CD14-positive monocyte (primary cell): ENCODE measurements at regions not wholly inside any gene's neighbourhood (a gene's known extent, or its start where the extent isn't known, plus 50 kb on each side); places are given as distances from the start of the nearest gene placed in this dataset.

ENCODE experiments used
- DNase-seq, 3 donors: peaks; one replicate each; pipeline ENCODE4 v3.0.0-alpha.2; 2011 to 2022
- H2AFZ ChIP-seq: 2 replicates; pipeline ENCODE4 v1.6.0; 2012; ENCODE audit warnings: mild to moderate bottlenecking, low read depth, low read length, inconsistent platforms; ENCODE audit not compliant: insufficient read depth, poor library complexity, severe bottlenecking
- H3K27ac ChIP-seq, 2 donors: 1 replicate in 1 of 2; 2 replicates in 1 of 2; pipeline ENCODE4 v1.5.1; 2012 to 2013; ENCODE audit warnings: low read length in 2 of 2, control low read depth in 1 of 2, inconsistent platforms in 1 of 2, low read depth in 1 of 2, mild to moderate bottlenecking in 1 of 2
- H3K27me3 ChIP-seq, 2 donors: one replicate each; pipeline versions ENCODE4 v1.6.0 to v1.6.1; 2011 to 2013; ENCODE audit warnings: low read length in 2 of 2; ENCODE audit not compliant: control insufficient read depth in 2 of 2, insufficient read depth in 2 of 2
- H3K36me3 ChIP-seq, 2 donors: replicated peaks in 1 of 2; 1 replicate in 1 of 2; 2 replicates in 1 of 2; pipeline versions ENCODE4 v1.5.1 to v1.6.1; 2012 to 2013; ENCODE audit warnings: low read length in 2 of 2, control low read depth in 1 of 2, inconsistent platforms in 1 of 2, mild to moderate bottlenecking in 1 of 2; ENCODE audit not compliant: insufficient read depth in 2 of 2, control insufficient read depth in 1 of 2
- H3K4me1 ChIP-seq, 2 donors: 1 replicate in 1 of 2; 2 replicates in 1 of 2; pipeline versions ENCODE4 v1.5.1 to v1.6.1; 2012 to 2013; ENCODE audit warnings: low read length in 2 of 2, control low read depth in 1 of 2, inconsistent platforms in 1 of 2, mild to moderate bottlenecking in 1 of 2, moderate library complexity in 1 of 2; ENCODE audit not compliant: insufficient read depth in 2 of 2, control insufficient read depth in 1 of 2
- H3K4me2 ChIP-seq: replicated peaks from 2 replicates; pipeline ENCODE3; 2012; ENCODE audit warnings: low read length, moderate library complexity, mild to moderate bottlenecking; ENCODE audit not compliant: poor library complexity, severe bottlenecking; ENCODE audit errors: extremely low read depth
- H3K4me3 ChIP-seq, 3 experiments: fragments of 200-600 bp in 1 of 3; sonication (generic) in 1 of 3; replicated peaks in 1 of 3; 1 replicate in 2 of 3; 2 replicates in 1 of 3; pipeline ENCODE4 v1.5.1; 2011 to 2013; ENCODE audit warnings: low read length in 3 of 3, mild to moderate bottlenecking in 3 of 3, control low read depth in 2 of 3, low read depth in 2 of 3, inconsistent platforms in 1 of 3, moderate library complexity in 1 of 3
- H3K79me2 ChIP-seq: 2 replicates; pipeline ENCODE4 v1.6.0; 2012; ENCODE audit warnings: mild to moderate bottlenecking, control low read depth, inconsistent platforms, low read length, moderate library complexity; ENCODE audit not compliant: insufficient read depth
- H3K9ac ChIP-seq: 2 replicates; pipeline ENCODE4 v1.6.0; 2017; ENCODE audit warnings: low read length, mild to moderate bottlenecking; ENCODE audit not compliant: insufficient read depth, poor library complexity, severe bottlenecking
- H3K9me3 ChIP-seq, 2 donors: replicated peaks in 1 of 2; 1 replicate in 1 of 2; 2 replicates in 1 of 2; pipeline versions ENCODE4 v1.5.1 to v1.6.1; 2012 to 2013; ENCODE audit warnings: low read length in 2 of 2, control low read depth in 1 of 2; ENCODE audit not compliant: control insufficient read depth in 1 of 2, insufficient read depth in 1 of 2
- H4K20me1 ChIP-seq: 2 replicates; pipeline ENCODE4 v1.6.0; 2012; ENCODE audit warnings: mild to moderate bottlenecking, low read length, control low read depth, moderate library complexity; ENCODE audit not compliant: insufficient read depth
- H3K27ac Mint-ChIP-seq, 7 donors: one replicate each; pipeline ENCODE4 v1.8.0; 2020; ENCODE audit warnings: mild to moderate bottlenecking in 7 of 7, mixed read lengths in 7 of 7, moderate library complexity in 6 of 7, inconsistent platforms in 2 of 7
- H3K27me3 Mint-ChIP-seq, 3 donors: one replicate each; pipeline ENCODE4 v1.8.0; 2021 to 2022; ENCODE audit warnings: low read depth in 3 of 3, mild to moderate bottlenecking in 3 of 3, mixed read lengths in 3 of 3, moderate library complexity in 3 of 3, inconsistent platforms in 1 of 3
- H3K36me3 Mint-ChIP-seq, 2 donors: one replicate each; pipeline ENCODE4 v1.8.0; 2020; ENCODE audit warnings: mixed read lengths in 2 of 2, inconsistent platforms in 1 of 2, mild to moderate bottlenecking in 1 of 2
- H3K4me1 Mint-ChIP-seq: one replicate; pipeline ENCODE4 v1.8.0; 2020; ENCODE audit warnings: mild to moderate bottlenecking, mixed read lengths
- H3K4me3 Mint-ChIP-seq, 2 donors: one replicate each; pipeline ENCODE4 v1.8.0; 2020; ENCODE audit warnings: mild to moderate bottlenecking in 2 of 2, mixed read lengths in 2 of 2, moderate library complexity in 1 of 2
- H3K9me3 Mint-ChIP-seq, 7 donors: one replicate each; pipeline ENCODE4 v1.8.0; 2020 to 2022; ENCODE audit warnings: mixed read lengths in 7 of 7, mild to moderate bottlenecking in 6 of 7, moderate library complexity in 6 of 7, inconsistent platforms in 2 of 7
- CTCF ChIP-seq: fragments of 200-600 bp; IDR thresholded peaks from one replicate; pipeline ENCODE4 v1.8.0; 2022; ENCODE audit warnings: antibody characterized with exemption, mild to moderate bottlenecking
- WGBS: methylation state at CpG from one replicate; pipeline ENCODE4 v1.1.5; 2013; ENCODE audit warnings: missing lambda C conversion rate; ENCODE audit not compliant: insufficient coverage; 5-methylcytosine and 5-hydroxymethylcytosine counted together
- intact Hi-C, 2 donors: fragments of 100-400 bp; cut with micrococcal nuclease; formaldehyde crosslinking; loops; one replicate each; pipeline versions ENCODE4 v1.15.0 to v1.15.1; 2023

DNA sequence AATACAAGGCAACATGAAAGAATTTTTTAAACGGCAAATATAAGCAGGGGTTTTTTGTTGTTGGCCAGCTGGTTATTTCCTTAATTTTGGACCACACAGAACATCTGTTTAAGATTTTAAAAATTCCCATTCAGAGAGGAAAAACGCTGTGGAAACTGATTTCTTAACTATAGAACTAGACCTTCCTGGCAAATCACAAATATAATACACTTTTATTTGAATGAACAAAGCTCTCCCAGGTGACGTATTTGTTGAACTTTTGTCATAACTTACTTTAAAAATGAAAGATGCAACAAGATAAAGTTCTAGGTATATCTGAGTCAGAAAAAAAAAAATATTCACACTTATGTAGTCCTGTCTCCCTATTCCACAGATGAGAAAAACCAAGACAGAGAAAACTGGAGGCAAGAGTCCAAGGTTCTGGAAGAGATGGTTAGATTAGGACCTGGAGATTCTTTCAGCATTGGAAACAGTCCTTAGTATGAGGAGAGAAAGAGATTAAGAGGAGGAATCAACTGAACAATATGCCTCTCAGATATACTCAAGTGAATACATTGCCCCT lies 269.1 kb downstream of the NEBL start:
- H3K9me3 ChIP-seq = no peaks in the 10 kb centered on the region
- Mint-ChIP-seq H3K9me3 (peaks cover 0 to 3% (median 2%) of the 10 kb centered on the region in 7 donors), H3K36me3 (no peaks in the 10 kb centered on the region), H3K27ac (no peak overlapping the region), H3K4me1 (no peaks in the 10 kb centered on the region), H3K4me3 (no peak overlapping the region), H3K27me3 (no peaks in the 10 kb centered on the region)
- TF ChIP-seq CTCF = no peak
- H3K36me3 ChIP-seq = no peaks in the 10 kb centered on the region
- no peak for DNase-seq
- H3K27me3 ChIP-seq = no peaks in the 10 kb centered on the region
- H4K20me1 ChIP-seq = no peaks in the 10 kb centered on the region
- intact Hi-C loops = no loop called here
- no peaks in the 10 kb centered on the region for H3K79me2 ChIP-seq
- no CpG with 5 or more reads among the region's 3 CpGs for WGBS
- no peaks in the 10 kb centered on the region for H3K4me1 ChIP-seq
- H2AFZ ChIP-seq = no peak overlapping the region
- H3K27ac ChIP-seq = no peak overlapping the region
- H3K4me3 ChIP-seq = no peak overlapping the region
- H3K9ac ChIP-seq = no peak overlapping the region
- no peak overlapping the region for H3K4me2 ChIP-seq

- Mint-ChIP-seq H3K9me3 (peaks cover 0 to 3% (median 0%) of the 10 kb centered on the region in 7 donors), H3K36me3 (no peaks in the 10 kb centered on the region), H3K4me1 (no peaks in the 10 kb centered on the region), H3K4me3 (no peak overlapping the region), H3K27ac (no peak overlapping the region), H3K27me3 (no peaks in the 10 kb centered on the region)
- Histone ChIP-seq H3K27ac (no peak overlapping the region), H3K27me3 (no peaks in the 10 kb centered on the region), H3K36me3 (no peaks in the 10 kb centered on the region), H3K9ac (no peak overlapping the region), H3K4me1 (no peaks in the 10 kb centered on the region), H4K20me1 (no peaks in the 10 kb centered on the region), H3K4me3 (no peak overlapping the region), H3K4me2 (no peak overlapping the region), H2AFZ (no peak overlapping the region), H3K9me3 (no peaks in the 10 kb centered on the region), H3K79me2 (no peaks in the 10 kb centered on the region)
- no peak for DNase-seq
- intact Hi-C loops = no loop called here
- no peak for TF ChIP-seq CTCF
- no CpG with 5 or more reads among the region's 1 CpG for WGBS
Measured at GRCh38 chr10:20627087-20627486, 270.0 kb downstream of the NEBL start.
